Upper lobe of left lung (tissue), 4 donors: ENCODE measurements at regions not wholly inside any gene's neighbourhood (a gene's known extent, or its start where the extent isn't known, plus 50 kb on each side); places are given as distances from the start of the nearest gene placed in this dataset.

Source experiments
- CTCF ChIP-seq, 6 experiments: fragments of 450-650 bp in 4 of 6; fragments of 200-600 bp in 2 of 6; sonication (generic) in 2 of 6; IDR thresholded peaks; one replicate each; pipeline ENCODE4 v1.5.1; 2016 to 2019; ENCODE audit warnings: antibody characterized with exemption in 6 of 6
- POLR2A ChIP-seq, 4 donors: fragments of 450-650 bp; IDR thresholded peaks; one replicate each; pipeline ENCODE4 v1.5.1; 2016 to 2017; ENCODE audit warnings: antibody characterized with exemption in 4 of 4, mild to moderate bottlenecking in 2 of 4
- POLR2AphosphoS5 ChIP-seq, 2 donors: sonication (generic); formaldehyde crosslinking; IDR thresholded peaks; one replicate each; pipeline ENCODE4 v1.5.1; 2017; ENCODE audit warnings: antibody characterized with exemption in 2 of 2

GRCh38 chr5:125044491-125045282, 298.2 kb upstream of the ZNF608 start:
- TF ChIP-seq CTCF (IDR thresholded peaks at IDR 0.05) (no peak), POLR2A (IDR thresholded peaks at IDR 0.05) (no peak), POLR2AphosphoS5 (IDR thresholded peaks at IDR 0.05) (no peak)
